ENCODE measurements at regions not wholly inside any gene's neighbourhood (a gene's known extent, or its start where the extent isn't known, plus 50 kb on each side); places are given as distances from the start of the nearest gene placed in this dataset.

DNA sequence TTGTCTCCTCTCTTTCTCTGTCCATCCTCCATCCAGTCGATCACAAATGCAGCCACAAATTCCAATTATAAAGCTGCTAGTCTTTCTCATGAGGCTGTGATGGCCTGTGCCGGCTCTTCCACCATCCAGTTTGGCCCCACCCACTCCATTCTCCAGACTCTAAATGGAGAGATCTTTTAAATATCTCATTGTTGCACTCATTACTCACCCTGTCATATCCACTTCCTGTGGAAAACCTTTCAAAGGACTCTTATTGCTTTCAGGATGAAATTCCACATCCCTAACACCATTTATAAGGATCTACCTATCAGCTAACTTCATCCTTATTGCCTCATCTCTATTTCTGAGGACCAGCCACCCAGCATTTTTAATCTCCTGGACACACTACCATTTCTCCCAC is 70.6 kb downstream of the NRN1 start:
- no peaks in the 10 kb centered on the region for H3K9me3 ChIP-seq
- no peak overlapping the region for H3K27ac ChIP-seq
- H3K27me3 ChIP-seq = no peaks in the 10 kb centered on the region
- intact Hi-C loops (cut with DNase I) = no loop called here
- no peaks in the 10 kb centered on the region for H3K4me1 ChIP-seq (ENCODE audit: insufficient read depth)
- no peaks in the 10 kb centered on the region for H3K36me3 ChIP-seq
- no peak overlapping the region for H3K4me3 ChIP-seq
- 64 to 76% (median 72%) methylated on average over 2 of the region's 2 CpGs for WGBS, 3 donors
- TF ChIP-seq POLR2A (IDR thresholded peaks at IDR 0.05) (no peak), EP300 (IDR thresholded peaks at IDR 0.05) (no peak)
- TF ChIP-seq, protein P1, sequence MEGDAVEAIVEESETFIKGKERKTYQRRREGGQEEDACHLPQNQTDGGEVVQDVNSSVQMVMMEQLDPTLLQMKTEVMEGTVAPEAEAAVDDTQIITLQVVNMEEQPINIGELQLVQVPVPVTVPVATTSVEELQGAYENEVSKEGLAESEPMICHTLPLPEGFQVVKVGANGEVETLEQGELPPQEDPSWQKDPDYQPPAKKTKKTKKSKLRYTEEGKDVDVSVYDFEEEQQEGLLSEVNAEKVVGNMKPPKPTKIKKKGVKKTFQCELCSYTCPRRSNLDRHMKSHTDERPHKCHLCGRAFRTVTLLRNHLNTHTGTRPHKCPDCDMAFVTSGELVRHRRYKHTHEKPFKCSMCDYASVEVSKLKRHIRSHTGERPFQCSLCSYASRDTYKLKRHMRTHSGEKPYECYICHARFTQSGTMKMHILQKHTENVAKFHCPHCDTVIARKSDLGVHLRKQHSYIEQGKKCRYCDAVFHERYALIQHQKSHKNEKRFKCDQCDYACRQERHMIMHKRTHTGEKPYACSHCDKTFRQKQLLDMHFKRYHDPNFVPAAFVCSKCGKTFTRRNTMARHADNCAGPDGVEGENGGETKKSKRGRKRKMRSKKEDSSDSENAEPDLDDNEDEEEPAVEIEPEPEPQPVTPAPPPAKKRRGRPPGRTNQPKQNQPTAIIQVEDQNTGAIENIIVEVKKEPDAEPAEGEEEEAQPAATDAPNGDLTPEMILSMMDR (IDR thresholded peaks at IDR 0.05) = no peak
- no peak for DNase-seq

GRCh38 chr6:5930968-5931367 is 75.8 kb downstream of the NRN1 start:
- no peak overlapping the region for H3K27ac ChIP-seq
- intact Hi-C loops (cut with DNase I) = no loop called here
- H3K9me3 ChIP-seq = no peaks in the 10 kb centered on the region
- H3K36me3 ChIP-seq = no peaks in the 10 kb centered on the region
- DNase-seq = no peak
- TF ChIP-seq, protein P1 (IDR thresholded peaks at IDR 0.05) = no peak
- TF ChIP-seq EP300 (IDR thresholded peaks at IDR 0.05) (no peak), POLR2A (IDR thresholded peaks at IDR 0.05) (no peak)
- H3K4me3 ChIP-seq = no peak overlapping the region
- H3K4me1 ChIP-seq (ENCODE audit: insufficient read depth) = no peaks in the 10 kb centered on the region
- H3K27me3 ChIP-seq = no peaks in the 10 kb centered on the region
- 25 to 50% (median 35%) methylated on average over 2 of the region's 2 CpGs for WGBS, 3 donors

DNA sequence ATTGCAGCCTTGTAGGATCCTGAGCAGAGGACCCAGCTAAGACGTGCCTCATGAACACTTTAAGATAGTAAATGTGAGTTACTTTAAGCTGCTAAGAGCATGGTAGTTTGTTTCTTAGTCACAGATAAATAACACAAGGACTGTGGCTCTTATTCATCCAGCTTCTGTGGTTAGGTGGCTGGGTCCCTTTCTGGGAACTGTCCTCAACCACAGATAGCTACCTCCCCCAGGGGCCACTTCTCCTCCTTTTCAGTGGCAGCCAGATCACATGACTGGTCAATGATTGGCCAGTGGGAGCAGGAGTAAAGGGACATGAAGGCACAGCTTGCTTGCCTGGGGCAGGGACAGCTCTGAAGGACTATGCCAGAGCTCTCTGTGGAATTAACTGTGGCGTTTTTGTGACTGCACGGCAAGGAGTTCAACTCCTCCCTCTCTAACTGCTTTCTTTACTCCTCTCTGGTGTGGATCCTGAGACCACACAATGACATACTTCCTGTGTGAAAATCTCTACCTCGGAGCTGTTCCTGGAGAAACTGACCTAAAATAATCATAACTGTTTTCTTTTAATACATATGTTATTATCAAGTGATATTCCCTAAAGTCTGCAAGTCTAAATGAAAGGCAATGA is 76.5 kb downstream of the NRN1 start:
- TF ChIP-seq EP300 (IDR thresholded peaks at IDR 0.05) (no peak), POLR2A (IDR thresholded peaks at IDR 0.05) (no peak)
- TF ChIP-seq, protein P1 (IDR thresholded peaks at IDR 0.05) = no peak
- WGBS, 3 donors = 56 to 71% (median 61%) methylated on average over 4 of the region's 4 CpGs

GRCh38 chr6:5923840-5924239 is 82.9 kb downstream of the NRN1 start:
- Histone ChIP-seq H3K36me3 (no peaks in the 10 kb centered on the region), H3K4me1 (ENCODE audit: insufficient read depth) (no peaks in the 10 kb centered on the region), H3K9me3 (no peaks in the 10 kb centered on the region), H3K4me3 (no peak overlapping the region), H3K27me3 (no peaks in the 10 kb centered on the region), H3K27ac (no peak overlapping the region)
- no peak for DNase-seq
- WGBS, 3 donors = 86 to 91% (median 88%) methylated on average over 4 of the region's 4 CpGs
- TF ChIP-seq, protein P1 (IDR thresholded peaks at IDR 0.05) = no peak
- no peak for TF ChIP-seq POLR2A (IDR thresholded peaks at IDR 0.05)
- TF ChIP-seq EP300 (IDR thresholded peaks at IDR 0.05) = no peak
- intact Hi-C loops (cut with DNase I) = no loop called here

More for the DNA sequence above, 76.5 kb downstream of the NRN1 start:
- intact Hi-C loops (cut with DNase I) = no loop called here
- Histone ChIP-seq H3K9me3 (no peaks in the 10 kb centered on the region), H3K27me3 (no peaks in the 10 kb centered on the region), H3K36me3 (no peaks in the 10 kb centered on the region), H3K4me1 (ENCODE audit: insufficient read depth) (no peaks in the 10 kb centered on the region), H3K4me3 (no peak overlapping the region), H3K27ac (no peak overlapping the region)
- no peak for DNase-seq

All from ovary (tissue), 7 donors.